HEK293T (cell line): ENCODE measurements at regions not wholly inside any gene's neighbourhood (a gene's known extent, or its start where the extent isn't known, plus 50 kb on each side); places are given as distances from the start of the nearest gene placed in this dataset.

Experiments
- FOXM1 ChIP-seq: fragments of 450-650 bp; IDR thresholded peaks from 2 replicates; pipeline ENCODE4 v1.6.1; 2017; ENCODE audit warnings: mild to moderate bottlenecking, borderline replicate concordance
- LEF1 ChIP-seq: fragments of 450-650 bp; IDR thresholded peaks from 2 replicates; pipeline ENCODE4 v1.6.1; 2017; ENCODE audit warnings: mild to moderate bottlenecking, borderline replicate concordance
- NFRKB ChIP-seq: fragments of 450-650 bp; IDR thresholded peaks from 2 replicates; pipeline ENCODE4 v1.6.1; 2016; ENCODE audit warnings: mild to moderate bottlenecking, moderate library complexity
- SUZ12 ChIP-seq: fragments of 450-650 bp; IDR thresholded peaks from 2 replicates; pipeline ENCODE4 v1.6.1; 2016; ENCODE audit warnings: mild to moderate bottlenecking
- ZNF384 ChIP-seq: fragments of 450-650 bp; IDR thresholded peaks from 2 replicates; pipeline ENCODE4 v1.6.1; 2016

GRCh38 chr4:137994853-137995252, 247.3 kb downstream of the SLC7A11 start:
- TF ChIP-seq FOXM1 (no peak), NFRKB (no peak), ZNF384 (no peak), LEF1 (no peak), SUZ12 (no peak)
